Parathyroid adenoma (tissue), 2 donors: ENCODE measurements at regions not wholly inside any gene's neighbourhood (a gene's known extent, or its start where the extent isn't known, plus 50 kb on each side); places are given as distances from the start of the nearest gene placed in this dataset.

Experiments
- H2AFZ ChIP-seq: fragments of 300-600 bp; sonication (generic); one replicate; pipeline ENCODE4 v1.7.0; 2017; ENCODE audit warnings: antibody characterized with exemption, mild to moderate bottlenecking
- H3K27ac ChIP-seq: fragments of 300-600 bp; sonication (generic); one replicate; pipeline ENCODE4 v1.7.0; 2017
- H3K27me3 ChIP-seq: fragments of 300-600 bp; sonication (generic); one replicate; pipeline ENCODE4 v1.7.0; 2017; ENCODE audit warnings: low read length; ENCODE audit not compliant: control insufficient read depth, insufficient read depth
- H3K36me3 ChIP-seq: fragments of 300-600 bp; sonication (generic); one replicate; pipeline ENCODE4 v1.7.0; 2017; ENCODE audit warnings: low read length; ENCODE audit not compliant: control insufficient read depth, insufficient read depth
- H3K4me1 ChIP-seq: fragments of 300-600 bp; sonication (generic); one replicate; pipeline ENCODE4 v1.7.0; 2017; ENCODE audit warnings: control low read depth
- H3K4me2 ChIP-seq: fragments of 300-600 bp; sonication (generic); one replicate; pipeline ENCODE4 v1.7.0; 2017; ENCODE audit warnings: low read length
- H3K4me3 ChIP-seq: fragments of 300-600 bp; sonication (generic); one replicate; pipeline ENCODE4 v1.7.0; 2017; ENCODE audit warnings: low read depth, low read length
- H3K79me2 ChIP-seq: fragments of 300-600 bp; sonication (generic); one replicate; pipeline ENCODE4 v1.7.0; 2017; ENCODE audit warnings: control low read depth
- H3K9ac ChIP-seq: fragments of 300-600 bp; sonication (generic); one replicate; pipeline ENCODE4 v1.7.0; 2017; ENCODE audit warnings: mild to moderate bottlenecking
- H3K9me3 ChIP-seq: fragments of 300-600 bp; sonication (generic); one replicate; pipeline ENCODE4 v1.7.0; 2017; ENCODE audit warnings: low read length; ENCODE audit not compliant: control insufficient read depth
- CTCF ChIP-seq: fragments of 300-600 bp; sonication (generic); IDR thresholded peaks from one replicate; pipeline ENCODE4 v1.7.0; 2017; ENCODE audit warnings: antibody characterized with exemption, mild to moderate bottlenecking
- donor health status: primary hyperparathyroidism.

GRCh38 chr7:46360296-46360695 lies 439.2 kb upstream of the IGFBP3 start:
- Histone ChIP-seq H3K36me3 (no peaks in the 10 kb centered on the region), H3K27ac (no peak overlapping the region), H3K9me3 (no peaks in the 10 kb centered on the region), H3K27me3 (no peaks in the 10 kb centered on the region), H3K4me3 (no peak overlapping the region), H3K9ac (no peak overlapping the region), H3K4me1 (no peaks in the 10 kb centered on the region), H3K4me2 (no peak overlapping the region), H2AFZ (no peak overlapping the region), H3K79me2 (no peaks in the 10 kb centered on the region)
- TF ChIP-seq CTCF, result no peak

GRCh38 chr7:46357851-46358250 lies 436.8 kb upstream of the IGFBP3 start:
- Histone ChIP-seq H2AFZ (no peak overlapping the region), H3K9me3 (no peaks in the 10 kb centered on the region), H3K4me1 (no peaks in the 10 kb centered on the region), H3K36me3 (no peaks in the 10 kb centered on the region), H3K4me2 (no peak overlapping the region), H3K4me3 (no peak overlapping the region), H3K79me2 (no peaks in the 10 kb centered on the region), H3K27me3 (no peaks in the 10 kb centered on the region), H3K9ac (no peak overlapping the region), H3K27ac (no peak overlapping the region)
- TF ChIP-seq CTCF, result no peak

GRCh38 chr7:46357290-46357689 lies 436.2 kb upstream of the IGFBP3 start:
- no peak for TF ChIP-seq CTCF
- Histone ChIP-seq H3K4me1 (no peaks in the 10 kb centered on the region), H3K4me2 (no peak overlapping the region), H3K9me3 (no peaks in the 10 kb centered on the region), H2AFZ (no peak overlapping the region), H3K9ac (no peak overlapping the region), H3K4me3 (no peak overlapping the region), H3K79me2 (no peaks in the 10 kb centered on the region), H3K36me3 (no peaks in the 10 kb centered on the region), H3K27ac (no peak overlapping the region), H3K27me3 (no peaks in the 10 kb centered on the region)

GRCh38 chr7:46356371-46356770 lies 435.3 kb upstream of the IGFBP3 start:
- no peaks in the 10 kb centered on the region for H3K9me3 ChIP-seq
- H3K4me1 ChIP-seq, result no peaks in the 10 kb centered on the region
- no peak overlapping the region for H3K9ac ChIP-seq
- H3K79me2 ChIP-seq, result no peaks in the 10 kb centered on the region
- no peak overlapping the region for H3K27ac ChIP-seq
- H3K4me3 ChIP-seq, result no peak overlapping the region
- H3K27me3 ChIP-seq, result no peaks in the 10 kb centered on the region
- H3K36me3 ChIP-seq, result no peaks in the 10 kb centered on the region
- no peak overlapping the region for H3K4me2 ChIP-seq
- no peak overlapping the region for H2AFZ ChIP-seq
- no peak for TF ChIP-seq CTCF

GRCh38 chr7:46355331-46355730 lies 434.3 kb upstream of the IGFBP3 start:
- Histone ChIP-seq H3K27me3 (no peaks in the 10 kb centered on the region), H2AFZ (no peak overlapping the region), H3K27ac (no peak overlapping the region), H3K4me1 (no peaks in the 10 kb centered on the region), H3K4me2 (no peak overlapping the region), H3K36me3 (no peaks in the 10 kb centered on the region), H3K9ac (no peak overlapping the region), H3K79me2 (no peaks in the 10 kb centered on the region), H3K4me3 (no peak overlapping the region), H3K9me3 (no peaks in the 10 kb centered on the region)
- TF ChIP-seq CTCF, result no peak
